ENCODE measurements at regions not wholly inside any gene's neighbourhood (a gene's known extent, or its start where the extent isn't known, plus 50 kb on each side); places are given as distances from the start of the nearest gene placed in this dataset.

DNA sequence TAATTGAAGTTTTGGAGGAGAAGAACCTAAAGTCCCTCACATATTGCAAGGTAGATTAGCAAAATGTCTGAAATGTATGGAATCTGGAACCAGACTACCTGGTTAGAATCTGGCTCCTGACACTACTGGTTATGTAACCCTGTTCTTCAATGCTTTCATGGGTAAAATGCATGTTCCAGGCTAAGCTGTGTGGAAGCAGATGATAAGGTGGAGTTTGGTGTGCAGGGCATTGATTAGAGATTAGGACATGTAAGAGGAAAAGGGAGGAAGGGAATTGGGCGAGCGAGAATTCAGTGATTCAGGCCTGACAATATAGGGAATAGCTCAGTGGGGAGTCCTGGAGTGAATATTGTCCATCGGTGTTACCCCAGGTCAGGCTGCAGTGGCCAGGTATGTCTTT, 165.8 kb upstream of the SFRP2 start:
- no peak overlapping the region for H2BK20ac ChIP-seq (ENCODE audit: low read depth, low read length, poor library complexity, severe bottlenecking)
- DNase-seq = no peak
- H3K4me1 ChIP-seq (ENCODE audit: insufficient read depth, low read length) = no peaks in the 10 kb centered on the region
- no CpG with 5 or more reads among the region's 3 CpGs for WGBS (ENCODE audit: extremely low coverage, insufficient read length, low lambda C conversion rate)
- Mint-ChIP-seq H3K27ac (no peak overlapping the region; a peak in 1 of 7 replicates), H3K27me3 (ENCODE audit: low read depth) (no peaks in the 10 kb centered on the region), H3K36me3 (ENCODE audit: insufficient read depth in 1 of 3, low read depth in 3 of 3) (peaks cover 0 to 4% (median 0%) of the 10 kb centered on the region in 3 experiments; a peak in 2 of 7 replicates), H3K4me1 (no peaks in the 10 kb centered on the region), H3K9me3 (peaks cover 7% of the 10 kb centered on the region in 2 experiments; a peak in 3 of 5 replicates), H3K4me3 (no peak overlapping the region)
- H3K23me2 ChIP-seq (ENCODE audit: insufficient read length, low read depth, low read length, poor library complexity, severe bottlenecking) = no peaks in the 10 kb centered on the region
- no peaks in the 10 kb centered on the region for H3K27me3 ChIP-seq (ENCODE audit: insufficient read depth, low read length)
- H4K20me1 ChIP-seq (ENCODE audit: control insufficient read depth, insufficient read depth, insufficient read length) = no peaks in the 10 kb centered on the region
- no peak overlapping the region for H2BK5ac ChIP-seq (ENCODE audit: insufficient read length, low read length)
- no peak overlapping the region for H3K9ac ChIP-seq (ENCODE audit: extremely low read depth, insufficient read length, low read length)
- H3K23ac ChIP-seq (ENCODE audit: insufficient read length, low read depth, low read length) = no peak overlapping the region
- no peak overlapping the region for H4K8ac ChIP-seq (replicated peaks; ENCODE audit: insufficient read length, low read depth, low read length)
- H3K79me2 ChIP-seq (ENCODE audit: insufficient read depth, low read length) = no peaks in the 10 kb centered on the region
- no peak overlapping the region for H2BK12ac ChIP-seq (ENCODE audit: insufficient read length, low read depth, low read length)
- H2BK15ac ChIP-seq (ENCODE audit: low read depth, low read length) = no peak overlapping the region
- no peak overlapping the region for H4K91ac ChIP-seq (ENCODE audit: insufficient read length, low read depth, low read length)
- TF ChIP-seq, protein P1, sequence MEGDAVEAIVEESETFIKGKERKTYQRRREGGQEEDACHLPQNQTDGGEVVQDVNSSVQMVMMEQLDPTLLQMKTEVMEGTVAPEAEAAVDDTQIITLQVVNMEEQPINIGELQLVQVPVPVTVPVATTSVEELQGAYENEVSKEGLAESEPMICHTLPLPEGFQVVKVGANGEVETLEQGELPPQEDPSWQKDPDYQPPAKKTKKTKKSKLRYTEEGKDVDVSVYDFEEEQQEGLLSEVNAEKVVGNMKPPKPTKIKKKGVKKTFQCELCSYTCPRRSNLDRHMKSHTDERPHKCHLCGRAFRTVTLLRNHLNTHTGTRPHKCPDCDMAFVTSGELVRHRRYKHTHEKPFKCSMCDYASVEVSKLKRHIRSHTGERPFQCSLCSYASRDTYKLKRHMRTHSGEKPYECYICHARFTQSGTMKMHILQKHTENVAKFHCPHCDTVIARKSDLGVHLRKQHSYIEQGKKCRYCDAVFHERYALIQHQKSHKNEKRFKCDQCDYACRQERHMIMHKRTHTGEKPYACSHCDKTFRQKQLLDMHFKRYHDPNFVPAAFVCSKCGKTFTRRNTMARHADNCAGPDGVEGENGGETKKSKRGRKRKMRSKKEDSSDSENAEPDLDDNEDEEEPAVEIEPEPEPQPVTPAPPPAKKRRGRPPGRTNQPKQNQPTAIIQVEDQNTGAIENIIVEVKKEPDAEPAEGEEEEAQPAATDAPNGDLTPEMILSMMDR (conservative IDR thresholded peaks at IDR 0.05) = no peak
- H2BK120ac ChIP-seq (ENCODE audit: low read depth, low read length, poor library complexity, severe bottlenecking) = no peak overlapping the region
- H3T11ph ChIP-seq (ENCODE audit: low read length) = no peak overlapping the region
- H3K4me2 ChIP-seq (ENCODE audit: insufficient read depth, insufficient read length, low read length) = no peak overlapping the region
- H3K4ac ChIP-seq (ENCODE audit: low read depth, low read length) = no peak overlapping the region
- no peak overlapping the region for H2AK5ac ChIP-seq (ENCODE audit: insufficient read length, low read length)
- H2AFZ ChIP-seq (ENCODE audit: low read length) = no peak overlapping the region
- no peak overlapping the region for H3K18ac ChIP-seq (ENCODE audit: insufficient read length, low read depth, low read length)
- H3K56ac ChIP-seq (ENCODE audit: insufficient read length, low read depth, low read length) = no peak overlapping the region
- H3K9me3 ChIP-seq (ENCODE audit: control insufficient read depth, low read depth, low read length) = no peaks in the 10 kb centered on the region
- no peaks in the 10 kb centered on the region for H3K79me1 ChIP-seq (ENCODE audit: insufficient read depth, low read depth, low read length, poor library complexity, severe bottlenecking)
- no peak overlapping the region for H3K14ac ChIP-seq (ENCODE audit: insufficient read depth, low read length)
- no peak overlapping the region for H4K5ac ChIP-seq (ENCODE audit: insufficient read length, low read depth, low read length)
- H3K27ac ChIP-seq (ENCODE audit: insufficient read length, low read depth, low read length) = no peak overlapping the region

Measured in H9 (cell line).